ENCODE measurements at regions not wholly inside any gene's neighbourhood (a gene's known extent, or its start where the extent isn't known, plus 50 kb on each side); places are given as distances from the start of the nearest gene placed in this dataset.

GRCh38 chr1:233485385-233485784 is 128.5 kb upstream of the KCNK1 start:
- Histone ChIP-seq H3K27me3 (ENCODE audit: insufficient read depth, low read length) (no peaks in the 10 kb centered on the region), H2AK5ac (ENCODE audit: insufficient read length, low read length) (no peak overlapping the region), H2BK15ac (ENCODE audit: low read depth, low read length) (no peak overlapping the region), H3K4ac (ENCODE audit: low read depth, low read length) (no peak overlapping the region), H3T11ph (ENCODE audit: low read length) (no peak overlapping the region), H4K20me1 (ENCODE audit: control insufficient read depth, insufficient read depth, insufficient read length) (no peaks in the 10 kb centered on the region), H3K14ac (ENCODE audit: insufficient read depth, low read length) (no peak overlapping the region), H2BK5ac (ENCODE audit: insufficient read length, low read length) (no peak overlapping the region), H3K18ac (ENCODE audit: insufficient read length, low read depth, low read length) (no peak overlapping the region), H3K79me2 (ENCODE audit: insufficient read depth, low read length) (no peaks in the 10 kb centered on the region), H4K5ac (ENCODE audit: insufficient read length, low read depth, low read length) (no peak overlapping the region), H4K91ac (ENCODE audit: insufficient read length, low read depth, low read length) (no peak overlapping the region), H2AFZ (ENCODE audit: low read length) (no peak overlapping the region), H3K4me2 (ENCODE audit: insufficient read depth, insufficient read length, low read length) (no peak overlapping the region), H2BK120ac (ENCODE audit: low read depth, low read length, poor library complexity, severe bottlenecking) (no peak overlapping the region), H4K8ac (replicated peaks; ENCODE audit: insufficient read length, low read depth, low read length) (no peak overlapping the region), H2BK12ac (ENCODE audit: insufficient read length, low read depth, low read length) (no peak overlapping the region), H3K56ac (ENCODE audit: insufficient read length, low read depth, low read length) (no peak overlapping the region), H3K9me3 (ENCODE audit: control insufficient read depth, low read depth, low read length) (no peaks in the 10 kb centered on the region), H2BK20ac (ENCODE audit: low read depth, low read length, poor library complexity, severe bottlenecking) (no peak overlapping the region), H3K79me1 (ENCODE audit: insufficient read depth, low read depth, low read length, poor library complexity, severe bottlenecking) (no peaks in the 10 kb centered on the region), H3K23ac (ENCODE audit: insufficient read length, low read depth, low read length) (no peak overlapping the region), H3K27ac (ENCODE audit: insufficient read length, low read depth, low read length) (no peak overlapping the region), H3K23me2 (ENCODE audit: insufficient read length, low read depth, low read length, poor library complexity, severe bottlenecking) (no peaks in the 10 kb centered on the region), H3K4me1 (ENCODE audit: insufficient read depth, low read length) (no peaks in the 10 kb centered on the region), H3K9ac (ENCODE audit: extremely low read depth, insufficient read length, low read length) (no peak overlapping the region)
- H3K36me3 Mint-ChIP-seq (ENCODE audit: insufficient read depth in 1 of 3, low read depth in 3 of 3), result peaks cover 10 to 15% (median 13%) of the 10 kb centered on the region in 3 experiments
- H3K27me3 Mint-ChIP-seq (ENCODE audit: low read depth), result peaks cover 6% of the 10 kb centered on the region; the same call in 1 of the 2 replicates
- TF ChIP-seq CTCF (conservative IDR thresholded peaks at IDR 0.05), result no peak
- peaks cover 9 to 18% of the 10 kb centered on the region in 2 experiments for H3K9me3 Mint-ChIP-seq
- peaks cover 7 to 12% of the 10 kb centered on the region in 2 experiments; a peak in 3 of 4 replicates for H3K4me1 Mint-ChIP-seq
- no peak for DNase-seq
- H3K4me3 Mint-ChIP-seq, result no peak overlapping the region
- no peak overlapping the region for H3K27ac Mint-ChIP-seq

All from H9 (cell line).